ENCODE measurements at regions not wholly inside any gene's neighbourhood (a gene's known extent, or its start where the extent isn't known, plus 50 kb on each side); places are given as distances from the start of the nearest gene placed in this dataset.
"Not testable (repeated sequence)": the region's sequence is repeated elsewhere in the genome, so short reads cannot be mapped to it uniquely, and the experiment has no call there.

- DNase-seq, result no peak
Measured at GRCh38 chr1:157407917-157408525, 144.3 kb downstream of the FCRL5 start.

GRCh38 chr1:157407367-157407766 lies 144.9 kb downstream of the FCRL5 start:
- DNase-seq, result no peak

GRCh38 chr1:157405662-157406061 lies 146.7 kb downstream of the FCRL5 start:
- DNase-seq, result no peak

GRCh38 chr1:157404614-157405013 lies 147.7 kb downstream of the FCRL5 start:
- no peak for DNase-seq

- no peak for DNase-seq
Measured at GRCh38 chr1:157404063-157404501, 148.2 kb downstream of the FCRL5 start.

- DNase-seq, result no peak
Measured at GRCh38 chr1:157403608-157404007, 148.7 kb downstream of the FCRL5 start.

GRCh38 chr1:157403203-157403602 lies 149.1 kb downstream of the FCRL5 start:
- DNase-seq, result no peak

GRCh38 chr1:157400766-157401165 lies 151.5 kb downstream of the FCRL5 start:
- DNase-seq, result no peak

GRCh38 chr1:157399984-157400382 lies 152.3 kb downstream of the FCRL5 start:
- no peak for DNase-seq

- no peak for DNase-seq
Measured at GRCh38 chr1:157399343-157399983, 152.9 kb downstream of the FCRL5 start.

- DNase-seq, result no peak
Measured at GRCh38 chr1:157390651-157391050, 161.7 kb downstream of the FCRL5 start.

- DNase-seq, result no peak
Measured at GRCh38 chr1:157388057-157388456, 164.3 kb downstream of the FCRL5 start.

GRCh38 chr1:157384258-157384657 lies 168.1 kb downstream of the FCRL5 start:
- DNase-seq, result no peak

GRCh38 chr1:157382351-157382750 lies 170.0 kb downstream of the FCRL5 start:
- no peak for DNase-seq

- DNase-seq, result no peak
Measured at GRCh38 chr1:157380523-157380922, 171.8 kb downstream of the FCRL5 start.

- not testable (repeated sequence) for DNase-seq
Measured at GRCh38 chr1:157377280-157377713, 175.0 kb downstream of the FCRL5 start.

- no peak for DNase-seq
Measured at GRCh38 chr1:157376681-157377080, 175.6 kb downstream of the FCRL5 start.

- DNase-seq, result not testable (repeated sequence)
Measured at GRCh38 chr1:157372311-157372710, 180.0 kb downstream of the FCRL5 start.

- no peak for DNase-seq
Measured at GRCh38 chr1:157371826-157372225, 180.5 kb downstream of the FCRL5 start.

- no peak for DNase-seq
Measured at GRCh38 chr1:157371221-157371620, 181.1 kb downstream of the FCRL5 start.

GRCh38 chr1:157370698-157371097 lies 181.6 kb downstream of the FCRL5 start:
- DNase-seq, result no peak

- peak; percentile 20 for DNase-seq
Measured at GRCh38 chr1:157369808-157370521, 182.3 kb downstream of the FCRL5 start.

GRCh38 chr1:157368941-157369340 lies 183.4 kb downstream of the FCRL5 start:
- DNase-seq, result not testable (repeated sequence)

- no peak for DNase-seq
Measured at GRCh38 chr1:157368363-157368762, 184.0 kb downstream of the FCRL5 start.

Data from activated CD8-positive, alpha-beta memory T cell treated with anti-CD3 and anti-CD28 coated beads, Interleukin-2, amount 50 U/mL, for 4 hours (primary cell).